ENCODE measurements at regions not wholly inside any gene's neighbourhood (a gene's known extent, or its start where the extent isn't known, plus 50 kb on each side); places are given as distances from the start of the nearest gene placed in this dataset.

DNA sequence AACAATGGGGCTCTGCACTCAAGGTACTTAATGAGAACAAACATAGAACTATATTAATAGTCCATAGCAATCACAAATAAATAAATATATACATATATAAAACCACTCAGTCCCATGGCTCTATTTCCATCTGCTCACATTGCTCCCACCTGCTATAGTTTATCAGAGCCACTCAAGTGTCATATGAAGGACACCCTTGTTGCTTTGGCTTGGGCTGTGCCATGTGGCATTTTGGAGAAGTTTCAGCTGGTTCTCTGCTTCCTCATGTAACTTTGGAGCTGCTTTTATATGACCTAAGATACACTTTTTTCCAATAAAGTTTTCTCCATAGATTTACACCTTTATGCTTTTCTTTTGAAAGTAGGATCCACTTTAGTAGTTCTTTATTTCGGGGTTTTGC is 126.4 kb downstream of the KCNJ2 start:
- no peak for TF ChIP-seq CTCF (IDR thresholded peaks at IDR 0.05)
- TF ChIP-seq POLR2A (IDR thresholded peaks at IDR 0.05): no peak

Data from Peyer's patch (tissue), 4 donors.